ENCODE measurements at regions not wholly inside any gene's neighbourhood (a gene's known extent, or its start where the extent isn't known, plus 50 kb on each side); places are given as distances from the start of the nearest gene placed in this dataset.

DNA sequence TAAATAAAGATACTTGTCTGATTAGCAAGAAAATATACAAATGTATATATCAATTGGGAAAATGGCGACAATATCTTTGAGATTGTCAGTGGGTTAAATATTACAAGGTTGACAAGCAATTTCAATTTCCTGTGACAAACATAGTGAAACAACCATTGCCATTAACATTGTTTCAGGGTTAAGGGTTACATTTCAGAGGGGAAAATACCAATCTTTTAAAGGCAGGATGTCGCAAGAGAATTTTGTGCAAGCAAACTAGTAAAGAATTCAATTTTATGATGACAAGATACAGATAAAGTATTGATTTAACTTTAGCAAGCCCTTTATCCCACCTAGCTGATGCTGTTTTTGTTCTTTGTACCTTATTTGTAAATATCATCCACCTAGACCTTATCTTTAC lies 305.8 kb upstream of the GRIA3 start (continued):
- TF ChIP-seq, protein P1, sequence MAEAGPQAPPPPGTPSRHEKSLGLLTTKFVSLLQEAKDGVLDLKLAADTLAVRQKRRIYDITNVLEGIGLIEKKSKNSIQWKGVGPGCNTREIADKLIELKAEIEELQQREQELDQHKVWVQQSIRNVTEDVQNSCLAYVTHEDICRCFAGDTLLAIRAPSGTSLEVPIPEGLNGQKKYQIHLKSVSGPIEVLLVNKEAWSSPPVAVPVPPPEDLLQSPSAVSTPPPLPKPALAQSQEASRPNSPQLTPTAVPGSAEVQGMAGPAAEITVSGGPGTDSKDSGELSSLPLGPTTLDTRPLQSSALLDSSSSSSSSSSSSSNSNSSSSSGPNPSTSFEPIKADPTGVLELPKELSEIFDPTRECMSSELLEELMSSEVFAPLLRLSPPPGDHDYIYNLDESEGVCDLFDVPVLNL (CRISPR knock-in tag; IDR thresholded peaks at IDR 0.05; ENCODE audit: low read depth): no peak
- TF ChIP-seq HLTF (IDR thresholded peaks at IDR 0.05) (no peak), JUN (IDR thresholded peaks at IDR 0.05; ENCODE audit: borderline replicate concordance, low read depth, low read length) (no peak), JUN (CRISPR knock-in tag; IDR thresholded peaks at IDR 0.05; ENCODE audit: borderline replicate concordance) (no peak), FOXK2 (conservative IDR thresholded peaks at IDR 0.05 in 1 of 2, IDR thresholded peaks at IDR 0.05 in 1 of 2; ENCODE audit: low read depth in 2 of 2) (no peak)
- TF ChIP-seq, protein P2, sequence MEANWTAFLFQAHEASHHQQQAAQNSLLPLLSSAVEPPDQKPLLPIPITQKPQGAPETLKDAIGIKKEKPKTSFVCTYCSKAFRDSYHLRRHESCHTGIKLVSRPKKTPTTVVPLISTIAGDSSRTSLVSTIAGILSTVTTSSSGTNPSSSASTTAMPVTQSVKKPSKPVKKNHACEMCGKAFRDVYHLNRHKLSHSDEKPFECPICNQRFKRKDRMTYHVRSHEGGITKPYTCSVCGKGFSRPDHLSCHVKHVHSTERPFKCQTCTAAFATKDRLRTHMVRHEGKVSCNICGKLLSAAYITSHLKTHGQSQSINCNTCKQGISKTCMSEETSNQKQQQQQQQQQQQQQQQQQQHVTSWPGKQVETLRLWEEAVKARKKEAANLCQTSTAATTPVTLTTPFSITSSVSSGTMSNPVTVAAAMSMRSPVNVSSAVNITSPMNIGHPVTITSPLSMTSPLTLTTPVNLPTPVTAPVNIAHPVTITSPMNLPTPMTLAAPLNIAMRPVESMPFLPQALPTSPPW (CRISPR knock-in tag; IDR thresholded peaks at IDR 0.05): no peak
- TF ChIP-seq, protein P3, sequence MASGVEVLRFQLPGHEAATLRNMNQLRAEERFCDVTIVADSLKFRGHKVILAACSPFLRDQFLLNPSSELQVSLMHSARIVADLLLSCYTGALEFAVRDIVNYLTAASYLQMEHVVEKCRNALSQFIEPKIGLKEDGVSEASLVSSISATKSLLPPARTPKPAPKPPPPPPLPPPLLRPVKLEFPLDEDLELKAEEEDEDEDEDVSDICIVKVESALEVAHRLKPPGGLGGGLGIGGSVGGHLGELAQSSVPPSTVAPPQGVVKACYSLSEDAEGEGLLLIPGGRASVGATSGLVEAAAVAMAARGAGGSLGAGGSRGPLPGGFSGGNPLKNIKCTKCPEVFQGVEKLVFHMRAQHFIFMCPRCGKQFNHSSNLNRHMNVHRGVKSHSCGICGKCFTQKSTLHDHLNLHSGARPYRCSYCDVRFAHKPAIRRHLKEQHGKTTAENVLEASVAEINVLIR (CRISPR knock-in tag; IDR thresholded peaks at IDR 0.05): no peak
- TF ChIP-seq, protein P4, sequence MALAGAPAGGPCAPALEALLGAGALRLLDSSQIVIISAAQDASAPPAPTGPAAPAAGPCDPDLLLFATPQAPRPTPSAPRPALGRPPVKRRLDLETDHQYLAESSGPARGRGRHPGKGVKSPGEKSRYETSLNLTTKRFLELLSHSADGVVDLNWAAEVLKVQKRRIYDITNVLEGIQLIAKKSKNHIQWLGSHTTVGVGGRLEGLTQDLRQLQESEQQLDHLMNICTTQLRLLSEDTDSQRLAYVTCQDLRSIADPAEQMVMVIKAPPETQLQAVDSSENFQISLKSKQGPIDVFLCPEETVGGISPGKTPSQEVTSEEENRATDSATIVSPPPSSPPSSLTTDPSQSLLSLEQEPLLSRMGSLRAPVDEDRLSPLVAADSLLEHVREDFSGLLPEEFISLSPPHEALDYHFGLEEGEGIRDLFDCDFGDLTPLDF (CRISPR knock-in tag; IDR thresholded peaks at IDR 0.05): no peak

Measured in K562 (cell line).